GM06990 (cell line): ENCODE measurements at regions not wholly inside any gene's neighbourhood (a gene's known extent, or its start where the extent isn't known, plus 50 kb on each side); places are given as distances from the start of the nearest gene placed in this dataset.

Source experiments
- DNase-seq: peaks from one replicate; pipeline ENCODE4 v3.0.0-alpha.2; 2011; ENCODE audit not compliant: insufficient read length; ENCODE audit errors: extremely low read depth
- H3K27me3 ChIP-seq: replicated peaks from 2 replicates; pipeline ENCODE4 v1.6.0; 2011; ENCODE audit warnings: low read length; ENCODE audit not compliant: control insufficient read depth, insufficient read depth
- H3K36me3 ChIP-seq: 2 replicates; pipeline ENCODE4 v1.5.1; 2011; ENCODE audit warnings: low read length; ENCODE audit not compliant: control insufficient read depth, insufficient read depth
- H3K4me3 ChIP-seq: replicated peaks from 2 replicates; pipeline ENCODE4 v1.5.1; 2011; ENCODE audit warnings: low read depth, mild to moderate bottlenecking, control low read depth, low read length
- TF ChIP-seq, protein P1 (sequence below): IDR thresholded peaks from 2 replicates; pipeline ENCODE4 v1.5.1; 2011; ENCODE audit warnings: low read length, control low read depth, mild to moderate bottlenecking, inconsistent platforms; ENCODE audit not compliant: insufficient read depth, poor library complexity, severe bottlenecking

DNA sequence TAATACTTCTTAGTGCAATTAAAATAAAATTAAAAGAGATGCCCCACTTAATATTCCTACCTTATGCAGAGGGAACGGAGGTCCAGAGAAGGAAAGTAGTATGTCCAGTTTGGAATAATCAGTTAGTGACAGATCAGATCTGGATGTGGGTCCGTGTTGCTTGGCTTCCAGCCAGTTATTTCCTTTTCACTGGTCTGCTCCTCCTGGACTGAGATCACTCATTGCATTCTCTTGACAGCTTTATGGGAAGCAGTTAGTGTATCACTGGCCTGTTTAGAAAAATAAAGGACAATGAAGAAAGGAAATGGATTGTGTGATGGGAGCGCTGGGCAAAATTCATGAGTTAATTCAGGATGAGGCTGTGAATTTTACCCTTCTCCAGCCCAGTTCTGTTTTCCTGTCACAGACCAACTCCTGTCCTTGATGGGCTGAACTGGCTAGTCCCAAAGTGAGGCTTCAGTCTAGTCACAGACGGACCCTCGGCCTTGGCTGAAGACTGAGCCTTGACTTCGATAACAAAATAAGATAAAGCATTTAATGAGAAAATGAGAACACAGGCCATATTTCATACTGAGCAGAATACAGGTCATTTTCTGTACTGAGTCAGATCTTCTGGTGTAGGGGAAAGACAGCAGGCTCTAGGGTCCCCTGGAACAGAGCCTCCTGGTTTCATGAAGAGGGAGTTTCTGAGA is 85.2 kb upstream of the TRABD2B start:
- DNase-seq, result no peak
- no peaks in the 10 kb centered on the region for H3K36me3 ChIP-seq
- no peaks in the 10 kb centered on the region for H3K27me3 ChIP-seq
- TF ChIP-seq, protein P1, sequence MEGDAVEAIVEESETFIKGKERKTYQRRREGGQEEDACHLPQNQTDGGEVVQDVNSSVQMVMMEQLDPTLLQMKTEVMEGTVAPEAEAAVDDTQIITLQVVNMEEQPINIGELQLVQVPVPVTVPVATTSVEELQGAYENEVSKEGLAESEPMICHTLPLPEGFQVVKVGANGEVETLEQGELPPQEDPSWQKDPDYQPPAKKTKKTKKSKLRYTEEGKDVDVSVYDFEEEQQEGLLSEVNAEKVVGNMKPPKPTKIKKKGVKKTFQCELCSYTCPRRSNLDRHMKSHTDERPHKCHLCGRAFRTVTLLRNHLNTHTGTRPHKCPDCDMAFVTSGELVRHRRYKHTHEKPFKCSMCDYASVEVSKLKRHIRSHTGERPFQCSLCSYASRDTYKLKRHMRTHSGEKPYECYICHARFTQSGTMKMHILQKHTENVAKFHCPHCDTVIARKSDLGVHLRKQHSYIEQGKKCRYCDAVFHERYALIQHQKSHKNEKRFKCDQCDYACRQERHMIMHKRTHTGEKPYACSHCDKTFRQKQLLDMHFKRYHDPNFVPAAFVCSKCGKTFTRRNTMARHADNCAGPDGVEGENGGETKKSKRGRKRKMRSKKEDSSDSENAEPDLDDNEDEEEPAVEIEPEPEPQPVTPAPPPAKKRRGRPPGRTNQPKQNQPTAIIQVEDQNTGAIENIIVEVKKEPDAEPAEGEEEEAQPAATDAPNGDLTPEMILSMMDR, result no peak
- H3K4me3 ChIP-seq, result no peak overlapping the region

DNA sequence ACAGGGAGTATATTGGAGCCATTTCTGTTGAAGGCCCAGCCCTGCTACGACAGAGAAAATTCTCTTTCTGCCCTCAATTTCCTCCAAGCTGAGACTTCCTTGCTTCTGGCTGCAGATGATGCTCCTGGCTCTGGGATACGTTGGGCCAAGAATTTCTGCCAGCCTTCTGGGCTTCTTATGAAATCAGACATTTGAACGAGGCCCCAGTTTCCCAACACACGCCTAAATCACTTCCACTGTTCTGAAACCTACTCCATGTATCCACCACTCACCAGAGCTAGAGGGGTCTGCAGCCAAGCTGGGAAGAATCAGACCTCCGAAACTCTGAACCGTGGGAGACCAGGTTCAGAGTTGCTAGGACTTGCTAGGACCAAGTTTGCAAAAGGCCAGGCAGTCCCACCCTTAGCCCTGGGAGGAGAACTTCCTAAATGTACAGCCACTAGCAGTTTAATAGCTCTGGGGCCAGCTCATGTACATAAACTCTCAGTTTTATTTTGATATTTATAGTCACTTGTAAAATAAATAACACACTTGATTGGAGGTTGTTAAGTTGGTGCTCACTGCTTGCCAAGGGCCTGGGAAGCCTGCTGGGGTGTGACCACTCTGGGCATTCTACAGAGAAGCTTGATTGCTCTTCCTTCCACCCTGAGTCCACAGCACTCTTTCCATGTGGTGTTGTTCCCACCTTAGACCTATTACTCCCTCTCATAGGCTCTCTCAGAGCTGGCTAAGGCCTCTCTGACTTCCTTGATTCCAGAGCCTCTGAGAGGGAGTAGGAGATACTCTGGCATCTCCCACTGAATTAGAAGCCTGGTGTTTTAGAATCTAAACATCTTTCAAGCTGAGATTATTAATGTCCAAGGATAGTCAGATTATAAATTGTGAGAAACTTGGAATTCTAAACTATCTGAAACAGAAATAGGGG is 83.4 kb upstream of the TRABD2B start:
- TF ChIP-seq, protein P1, result no peak
- H3K27me3 ChIP-seq, result no peaks in the 10 kb centered on the region
- no peaks in the 10 kb centered on the region for H3K36me3 ChIP-seq
- DNase-seq, result no peak
- no peak overlapping the region for H3K4me3 ChIP-seq

DNA sequence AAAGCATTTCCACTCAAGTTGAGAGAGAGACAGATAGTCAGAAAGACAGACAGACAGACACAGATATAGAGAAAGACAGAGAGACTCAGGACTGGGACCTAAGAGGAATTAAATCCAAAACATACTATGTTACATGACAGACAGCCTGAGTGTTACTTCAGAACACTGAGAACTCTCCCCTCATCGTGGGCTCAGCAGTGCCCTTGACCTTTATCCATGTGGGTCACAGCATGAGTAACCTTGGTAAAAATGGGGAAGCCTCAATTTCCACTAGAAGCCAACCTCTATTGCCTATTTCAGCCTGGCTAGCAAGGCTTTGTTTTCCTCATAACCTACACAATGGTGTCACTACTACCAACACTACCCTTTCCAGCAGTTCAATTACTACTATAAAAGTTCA is 81.9 kb upstream of the TRABD2B start:
- Histone ChIP-seq H3K36me3 (no peaks in the 10 kb centered on the region), H3K4me3 (no peak overlapping the region), H3K27me3 (no peaks in the 10 kb centered on the region)
- no peak for DNase-seq
- TF ChIP-seq, protein P1, result no peak

DNA sequence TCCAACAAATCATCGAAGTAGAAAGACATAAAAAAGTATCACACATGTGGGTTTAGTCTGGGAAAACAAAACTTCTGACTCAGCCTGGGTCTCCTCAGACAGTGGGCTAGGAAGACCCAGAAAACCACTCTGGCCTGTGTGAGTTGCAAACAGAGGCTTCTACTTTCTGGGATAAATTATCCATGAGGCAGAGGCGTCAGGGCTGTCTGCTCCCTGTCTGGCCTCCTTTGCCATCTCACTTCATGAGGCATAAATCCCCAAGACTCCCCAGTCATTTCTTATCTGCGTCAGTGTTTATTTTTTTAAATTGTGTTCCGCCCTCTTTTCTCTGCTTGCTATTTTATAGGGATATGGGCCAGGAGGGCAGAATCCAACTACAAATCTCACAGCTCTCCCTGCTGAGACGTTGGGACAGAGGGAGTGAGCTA is 80.6 kb upstream of the TRABD2B start:
- DNase-seq, result no peak
- H3K27me3 ChIP-seq, result no peaks in the 10 kb centered on the region
- TF ChIP-seq, protein P1, result no peak
- H3K4me3 ChIP-seq, result no peak overlapping the region
- H3K36me3 ChIP-seq, result no peaks in the 10 kb centered on the region

DNA sequence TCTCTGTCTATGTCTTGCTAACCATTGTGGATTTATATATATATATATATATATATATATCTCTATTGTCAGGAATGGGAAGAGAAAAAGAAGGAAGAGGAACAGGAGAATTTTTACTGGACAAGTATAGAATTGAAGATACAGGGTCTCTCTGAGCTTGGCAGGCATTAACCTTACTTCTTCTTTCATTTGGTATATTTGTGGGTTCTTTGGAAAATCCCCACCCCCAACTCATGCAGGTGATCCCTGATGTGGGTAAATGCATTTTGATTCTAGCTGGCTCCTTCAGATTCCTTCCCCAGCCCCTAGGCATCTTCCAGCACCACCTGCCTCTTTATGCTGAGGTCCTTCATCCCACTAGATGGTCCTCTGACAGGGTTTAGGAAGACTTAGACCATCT is 78.8 kb upstream of the TRABD2B start:
- H3K36me3 ChIP-seq, result no peaks in the 10 kb centered on the region
- DNase-seq, result no peak
- H3K27me3 ChIP-seq, result no peaks in the 10 kb centered on the region
- no peak overlapping the region for H3K4me3 ChIP-seq
- TF ChIP-seq, protein P1, result no peak
